GM23338 (cell line): ENCODE measurements at regions not wholly inside any gene's neighbourhood (a gene's known extent, or its start where the extent isn't known, plus 50 kb on each side); places are given as distances from the start of the nearest gene placed in this dataset.

Source experiments
- EZH2 ChIP-seq: fragments of 200-600 bp; sonication (generic); IDR thresholded peaks from one replicate; pipeline ENCODE4 v1.8.0; 2017; ENCODE audit warnings: antibody characterized with exemption, mild to moderate bottlenecking, low read depth; ENCODE audit not compliant: unreplicated experiment
- EZH2phosphoT487 ChIP-seq: fragments of 200-600 bp; sonication (generic); IDR thresholded peaks from one replicate; pipeline ENCODE4 v1.8.1; 2018; ENCODE audit warnings: antibody characterized with exemption; ENCODE audit not compliant: unreplicated experiment
- POLR2AphosphoS5 ChIP-seq: IDR thresholded peaks from 2 replicates; pipeline ENCODE4 v1.6.1; 2016; ENCODE audit warnings: antibody characterized with exemption, low read depth
- ZNF114 ChIP-seq: fragments of 250-450 bp; sonication (Bioruptor Pico); IDR thresholded peaks from 2 replicates; pipeline ENCODE4 v1.5.0; 2020; ENCODE audit warnings: mild to moderate bottlenecking, moderate library complexity
- TF ChIP-seq, protein P1 (sequence below), 2 experiments: fragments of 200-600 bp in 1 of 2; sonication (generic) in 1 of 2; conservative IDR thresholded peaks; 2 replicates each; pipeline versions ENCODE4 v1.5.1 to v1.6.1; 2016 to 2017; ENCODE audit warnings: antibody characterized with exemption in 2 of 2, low read depth in 2 of 2, mild to moderate bottlenecking in 2 of 2, moderate library complexity in 1 of 2

DNA sequence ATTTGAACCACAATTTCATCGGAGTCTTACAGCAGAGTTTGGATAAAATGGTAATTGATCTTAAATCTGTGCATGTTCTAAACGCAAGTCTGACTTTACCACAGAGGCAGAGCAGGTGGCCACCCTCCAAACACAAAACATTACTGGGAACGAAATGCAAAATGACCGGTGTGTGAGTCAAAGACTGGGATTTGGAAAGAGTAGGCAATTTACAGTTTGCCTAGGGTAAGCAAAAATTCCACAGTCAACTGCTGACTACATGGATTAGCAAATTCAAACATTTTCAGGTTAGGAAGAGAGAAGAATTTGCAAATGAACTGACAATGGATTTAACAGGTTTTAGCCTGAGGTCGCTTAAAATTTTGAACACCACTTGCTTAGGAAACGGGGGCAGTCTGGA is 444.4 kb downstream of the HDGFL1 start:
- TF ChIP-seq, protein P1, sequence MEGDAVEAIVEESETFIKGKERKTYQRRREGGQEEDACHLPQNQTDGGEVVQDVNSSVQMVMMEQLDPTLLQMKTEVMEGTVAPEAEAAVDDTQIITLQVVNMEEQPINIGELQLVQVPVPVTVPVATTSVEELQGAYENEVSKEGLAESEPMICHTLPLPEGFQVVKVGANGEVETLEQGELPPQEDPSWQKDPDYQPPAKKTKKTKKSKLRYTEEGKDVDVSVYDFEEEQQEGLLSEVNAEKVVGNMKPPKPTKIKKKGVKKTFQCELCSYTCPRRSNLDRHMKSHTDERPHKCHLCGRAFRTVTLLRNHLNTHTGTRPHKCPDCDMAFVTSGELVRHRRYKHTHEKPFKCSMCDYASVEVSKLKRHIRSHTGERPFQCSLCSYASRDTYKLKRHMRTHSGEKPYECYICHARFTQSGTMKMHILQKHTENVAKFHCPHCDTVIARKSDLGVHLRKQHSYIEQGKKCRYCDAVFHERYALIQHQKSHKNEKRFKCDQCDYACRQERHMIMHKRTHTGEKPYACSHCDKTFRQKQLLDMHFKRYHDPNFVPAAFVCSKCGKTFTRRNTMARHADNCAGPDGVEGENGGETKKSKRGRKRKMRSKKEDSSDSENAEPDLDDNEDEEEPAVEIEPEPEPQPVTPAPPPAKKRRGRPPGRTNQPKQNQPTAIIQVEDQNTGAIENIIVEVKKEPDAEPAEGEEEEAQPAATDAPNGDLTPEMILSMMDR (conservative IDR thresholded peaks at IDR 0.05; ENCODE audit: low read depth in 2 of 2): no peak
- TF ChIP-seq EZH2phosphoT487 (no peak), ZNF114 (CRISPR knock-in tag) (no peak), EZH2 (no peak), POLR2AphosphoS5 (no peak)
